Activated CD8-positive, alpha-beta memory T cell treated with anti-CD3 and anti-CD28 coated beads for 1 hour (primary cell): ENCODE measurements at regions not wholly inside any gene's neighbourhood (a gene's known extent, or its start where the extent isn't known, plus 50 kb on each side); places are given as distances from the start of the nearest gene placed in this dataset.

Experiments
- DNase-seq, 2 donors: peaks; one replicate each; pipeline ENCODE4 v3.0.0-alpha.2; 2020; ENCODE audit warnings: low read depth in 1 of 2; ENCODE audit errors: extremely low read depth in 1 of 2

- no peak for DNase-seq
Observed at GRCh38 chr11:128367573-128367972, 219.8 kb downstream of the ETS1 start.

GRCh38 chr11:128365044-128365443 lies 222.3 kb downstream of the ETS1 start:
- DNase-seq = no peak

GRCh38 chr11:128361451-128362020 lies 225.8 kb downstream of the ETS1 start:
- DNase-seq = no peak

GRCh38 chr11:128359515-128359914 lies 227.8 kb downstream of the ETS1 start:
- no peak for DNase-seq

GRCh38 chr11:128357073-128357472 lies 230.3 kb downstream of the ETS1 start:
- DNase-seq = no peak

GRCh38 chr11:128355558-128355957 lies 231.8 kb downstream of the ETS1 start:
- no peak for DNase-seq

DNA sequence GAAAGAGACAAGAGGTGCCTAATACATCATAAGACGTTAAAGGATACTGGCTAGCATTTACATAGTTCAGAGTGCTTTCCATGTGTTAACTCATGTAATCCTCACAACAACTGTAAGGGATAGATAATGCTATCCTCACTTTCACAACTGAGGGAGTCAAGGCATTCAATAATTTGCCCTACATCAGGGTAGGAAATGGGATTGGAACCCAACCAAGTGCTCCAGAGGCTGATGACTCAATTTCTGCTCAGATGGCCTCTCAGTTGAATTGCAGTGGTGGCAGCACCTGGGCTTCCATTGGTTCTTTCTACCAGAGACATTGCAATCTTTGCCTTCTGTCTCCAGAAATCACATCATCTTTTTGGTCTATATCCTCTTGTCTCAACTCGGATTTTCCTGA lies 232.9 kb downstream of the ETS1 start:
- DNase-seq = no peak

GRCh38 chr11:128351168-128351567 lies 236.2 kb downstream of the ETS1 start:
- no peak for DNase-seq

DNA sequence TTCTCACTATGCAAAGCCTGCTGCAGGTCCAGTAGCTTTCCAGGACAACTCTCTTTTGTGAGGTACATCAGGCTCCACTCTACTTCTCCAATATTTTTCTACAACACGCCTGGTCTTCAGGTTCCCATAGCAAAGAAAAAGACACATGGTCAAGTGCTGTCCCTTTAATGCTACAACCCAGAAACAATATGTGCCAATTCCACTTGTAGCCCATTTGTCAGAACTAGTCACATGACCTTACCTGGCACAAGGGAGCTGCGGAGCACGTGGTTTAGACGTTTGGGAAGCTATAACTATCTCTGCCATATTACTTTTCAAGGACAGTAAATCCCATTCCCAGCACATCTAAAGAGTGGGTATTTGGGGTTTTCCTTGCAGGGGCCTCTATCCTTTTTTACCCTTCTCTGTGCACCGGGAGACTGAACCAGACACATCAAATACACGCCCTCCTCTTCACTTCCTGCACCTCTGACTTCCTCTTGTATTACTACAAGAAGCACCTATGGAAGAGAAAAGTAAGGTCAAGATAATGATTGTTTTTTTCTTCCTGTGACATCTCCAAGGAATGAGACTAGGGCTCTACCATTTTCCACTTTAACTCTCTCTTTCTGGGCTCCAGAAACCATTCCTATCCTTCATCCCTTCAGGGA lies 237.6 kb downstream of the ETS1 start:
- no peak for DNase-seq

GRCh38 chr11:128346804-128347203 lies 240.6 kb downstream of the ETS1 start:
- no peak for DNase-seq

DNA sequence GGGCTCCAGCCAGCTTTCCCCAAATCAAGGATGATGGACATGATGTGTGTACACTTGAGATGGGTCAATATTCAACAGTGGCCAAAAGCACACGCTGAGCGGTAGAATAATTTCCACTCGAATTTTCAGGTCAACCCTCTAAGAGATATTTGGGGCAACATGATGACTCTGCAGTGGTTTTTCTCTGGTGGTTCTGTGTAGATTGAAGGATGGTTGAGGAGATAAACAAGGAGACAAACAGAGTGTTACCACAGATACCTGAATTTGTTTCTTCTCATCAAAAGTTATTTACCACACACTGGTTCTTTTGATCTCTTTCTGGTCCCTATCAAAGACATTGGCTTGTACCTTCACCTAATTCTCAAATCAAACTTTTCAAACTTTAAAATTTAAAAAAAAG lies 242.0 kb downstream of the ETS1 start:
- DNase-seq = no peak

GRCh38 chr11:128343870-128344269 lies 243.5 kb downstream of the ETS1 start:
- DNase-seq = no peak

DNA sequence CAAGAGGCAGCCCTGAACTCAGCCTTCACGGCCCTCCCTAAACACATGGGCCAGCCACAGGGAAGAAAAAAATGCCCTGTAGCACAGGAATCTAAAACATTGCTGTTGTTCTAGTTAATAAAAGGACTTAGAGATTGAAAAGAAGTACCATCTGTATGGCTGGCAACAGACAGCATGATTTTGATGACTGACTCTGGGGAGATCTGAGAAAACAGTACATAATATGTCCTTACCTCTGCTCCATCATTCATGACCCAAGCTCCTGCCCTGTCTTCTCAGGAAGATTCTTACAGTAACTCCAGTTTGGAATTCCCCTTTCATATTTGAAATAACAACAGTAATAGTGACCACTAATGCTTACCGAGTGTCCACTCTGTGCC lies 244.2 kb downstream of the ETS1 start:
- DNase-seq = no peak

DNA sequence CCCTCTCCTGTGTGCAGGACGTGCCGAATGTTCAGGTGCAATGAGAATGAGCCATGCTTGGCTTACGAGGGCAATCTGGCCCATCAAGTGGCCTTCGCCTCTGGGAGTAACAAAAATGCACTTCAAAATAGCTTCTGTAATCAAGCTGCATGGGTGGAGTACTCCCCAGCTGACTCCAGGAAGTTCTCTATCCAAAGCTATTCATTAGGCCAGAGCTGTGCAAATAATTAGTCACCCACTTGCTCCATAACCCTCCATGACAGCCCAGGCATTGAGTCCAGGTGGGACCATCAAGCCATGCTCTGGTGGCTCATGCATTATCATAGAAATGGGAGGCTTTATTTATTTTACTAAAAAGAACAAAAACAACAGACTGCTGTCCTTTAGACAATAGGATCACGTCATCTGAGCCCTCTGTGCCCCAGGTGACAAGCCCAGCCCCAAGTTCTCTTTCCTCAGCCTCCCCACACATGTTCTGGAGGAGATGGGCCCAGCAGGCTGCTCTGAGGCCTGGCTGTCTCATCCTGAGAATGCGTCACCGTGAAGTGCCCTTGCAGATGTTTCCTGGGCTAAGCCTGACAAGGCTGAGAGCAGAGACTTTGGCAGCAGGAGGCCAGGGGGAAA lies 244.7 kb downstream of the ETS1 start:
- no peak for DNase-seq

- DNase-seq = no peak
Observed at GRCh38 chr11:128341280-128342248, 245.8 kb downstream of the ETS1 start.

DNA sequence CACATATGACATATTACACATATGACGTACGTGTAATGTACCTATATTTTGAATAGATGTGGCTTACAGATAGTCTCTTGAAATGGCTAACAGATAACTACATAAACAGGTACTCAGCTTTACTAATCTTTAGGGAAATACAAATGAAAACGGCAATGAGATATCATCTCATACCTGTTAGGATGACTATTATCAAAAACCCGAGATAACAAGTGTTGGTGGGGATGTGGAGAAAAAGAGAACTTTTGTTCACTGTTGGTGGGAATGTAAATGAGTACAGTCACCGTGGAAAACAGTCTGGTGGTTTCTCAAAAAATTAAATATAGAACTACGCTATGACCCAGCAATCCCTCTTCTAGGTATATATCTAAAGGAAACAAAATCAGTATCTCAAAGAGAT lies 247.6 kb downstream of the ETS1 start:
- no peak for DNase-seq

DNA sequence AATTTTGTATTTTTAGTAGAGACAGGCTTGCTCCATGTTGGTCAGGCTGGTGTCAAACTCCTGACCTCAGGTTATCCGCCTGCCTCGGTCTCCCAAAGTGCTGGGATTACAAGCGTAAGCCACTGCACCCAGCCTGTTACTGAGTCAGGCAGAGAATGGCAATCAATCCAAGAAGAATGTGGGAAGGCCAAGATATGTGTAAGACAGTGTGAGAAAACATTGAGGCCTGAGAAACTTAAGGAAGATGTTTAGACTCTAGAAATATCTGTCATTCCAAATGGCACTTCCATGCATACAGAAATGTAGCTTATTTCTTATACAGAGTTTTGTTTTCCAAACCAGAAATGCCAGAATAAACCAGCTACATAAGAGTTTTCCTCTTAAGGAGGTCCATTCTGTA lies 248.5 kb downstream of the ETS1 start:
- DNase-seq = no peak

- no peak for DNase-seq
Observed at GRCh38 chr11:128336203-128336602, 251.2 kb downstream of the ETS1 start.

DNA sequence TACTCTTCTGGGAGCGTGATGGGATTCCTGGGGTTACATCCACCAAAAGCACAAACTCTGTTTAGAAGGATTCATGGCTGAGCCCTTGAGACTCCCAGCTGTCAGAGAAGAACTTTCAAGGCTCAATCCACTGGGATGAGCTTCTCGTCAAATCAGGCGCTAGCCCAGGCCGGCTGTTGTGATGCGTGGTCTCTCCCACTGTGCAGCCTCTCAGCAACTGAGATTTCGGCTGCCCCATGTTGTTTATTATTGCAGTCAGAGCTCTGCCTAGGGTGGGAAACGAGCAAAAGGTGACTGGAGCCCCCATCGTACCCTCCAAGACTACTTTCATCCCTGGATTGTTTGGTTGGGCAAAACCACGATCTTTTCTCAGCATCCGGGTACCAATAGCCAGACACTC lies 251.6 kb downstream of the ETS1 start:
- no peak for DNase-seq

DNA sequence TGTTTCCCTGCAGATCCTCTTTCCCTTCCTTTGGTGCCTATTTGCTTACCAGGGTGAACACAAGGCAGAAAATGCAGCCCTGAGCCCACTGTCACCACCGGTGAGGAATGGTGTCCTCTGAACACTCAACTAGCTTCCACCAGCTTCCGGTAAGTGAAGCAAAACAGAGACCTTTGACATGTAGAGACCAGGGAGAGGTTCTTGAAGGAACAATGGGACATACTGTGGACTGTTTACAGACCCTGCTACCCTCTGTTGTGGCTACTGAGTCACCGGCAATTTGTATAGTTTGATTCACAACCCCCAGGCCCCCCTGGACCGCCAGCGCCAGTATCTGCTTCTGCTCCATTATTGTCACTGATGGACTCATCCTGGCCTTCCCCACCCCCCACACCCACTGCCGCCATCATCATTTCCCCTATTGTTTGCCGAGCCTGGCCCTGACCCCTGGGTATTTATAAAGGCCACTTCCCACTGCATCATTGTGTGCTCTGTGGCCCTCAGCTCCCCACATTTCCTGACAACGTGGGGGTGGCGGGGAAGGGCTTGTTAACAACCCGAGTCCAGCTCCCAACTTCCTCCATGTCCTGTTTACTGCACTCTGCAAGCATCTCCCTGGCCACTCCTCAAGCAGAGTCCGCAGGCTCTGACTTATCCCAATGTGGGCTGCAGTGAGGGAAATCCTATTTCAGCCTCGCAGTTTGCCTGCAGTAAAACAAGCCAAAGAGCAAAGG lies 252.9 kb downstream of the ETS1 start:
- no peak for DNase-seq

- DNase-seq = no peak
Observed at GRCh38 chr11:128331317-128331716, 256.0 kb downstream of the ETS1 start.
